Psoas muscle (tissue), 7 donors: ENCODE measurements at regions not wholly inside any gene's neighbourhood (a gene's known extent, or its start where the extent isn't known, plus 50 kb on each side); places are given as distances from the start of the nearest gene placed in this dataset.

Experiments used
- ATAC-seq, 4 donors: fragments of 200-7000 bp; cut with Tn5 transposase; one replicate each; pipeline ENCODE4 v1.9.1; 2020; ENCODE audit warnings: moderate library complexity in 3 of 4, mild to moderate bottlenecking in 2 of 4
- DNase-seq, 2 donors: peaks; one replicate each; pipeline ENCODE4 v3.0.0-alpha.2; 2020
- H3K27ac ChIP-seq: fragments of 200-600 bp; one replicate; pipeline ENCODE4 v1.8.0; 2022
- H3K27me3 ChIP-seq, 3 donors: fragments of 200-600 bp in 1 of 3; one replicate each; pipeline versions ENCODE4 v1.6.1 to v1.8.0; 2013 to 2022; ENCODE audit warnings: low read length in 2 of 3, mild to moderate bottlenecking in 2 of 3, moderate library complexity in 1 of 3; ENCODE audit not compliant: insufficient read depth in 3 of 3
- H3K36me3 ChIP-seq, 2 donors: fragments of 200-600 bp in 1 of 2; one replicate each; pipeline versions ENCODE4 v1.6.1 to v1.8.0; 2013 to 2022; ENCODE audit warnings: low read depth in 1 of 2, mild to moderate bottlenecking in 1 of 2, moderate library complexity in 1 of 2; ENCODE audit not compliant: insufficient read depth in 1 of 2
- H3K4me1 ChIP-seq: fragments of 200-600 bp; one replicate; pipeline ENCODE4 v1.8.0; 2022
- H3K4me3 ChIP-seq: fragments of 200-600 bp; one replicate; pipeline ENCODE4 v1.8.0; 2022; ENCODE audit warnings: mild to moderate bottlenecking
- H3K9me3 ChIP-seq: fragments of 200-600 bp; one replicate; pipeline ENCODE4 v1.8.0; 2022
- CTCF ChIP-seq: fragments of 200-600 bp; IDR thresholded peaks from one replicate; pipeline ENCODE4 v1.8.0; 2022; ENCODE audit warnings: antibody characterized with exemption
- WGBS, 3 donors: extraction: QIAGEN DNeasy Blood & Tissue Kit; methylation state at CpG; one replicate each; pipeline versions ENCODE4 v1.1.6 to v1.1.7; 2013; 5-methylcytosine and 5-hydroxymethylcytosine counted together
- intact Hi-C, 2 donors: fragments of 100-400 bp; cut with DNase I; formaldehyde crosslinking; loops; one replicate each; pipeline versions ENCODE4 v1.11.0 to v1.14.2; 2022
- donor health status: healthy with polysubstance abuse.
- donor health status: DM: no; HTN: no; CAD: no; lungs with moderate emphysema.
- donor health status: Bipolar disorder and iron deficiency.
- donor health status: healthy.
- donor health status: DM: yes; HTN: yes; CAD: no.
- donor health status: DM: no; HTN: no; CAD: no.
- donor health status: DM: yes; HTN: yes; CAD: no.

- DNase-seq: no peak
- intact Hi-C loops: no loop called here
- Histone ChIP-seq H3K4me3 (no peak overlapping the region), H3K27me3 (no peaks in the 10 kb centered on the region), H3K27ac (no peak overlapping the region), H3K9me3 (no peaks in the 10 kb centered on the region), H3K36me3 (no peaks in the 10 kb centered on the region), H3K4me1 (no peaks in the 10 kb centered on the region)
- ATAC-seq: no peak
- TF ChIP-seq CTCF: no peak
- 52 to 63% (median 62%) methylated on average over 3 of the region's 3 CpGs for WGBS, 3 donors
Measured at GRCh38 chr14:55964821-55965220, 153.4 kb upstream of the PELI2 start.

- Histone ChIP-seq H3K27me3 (no peaks in the 10 kb centered on the region), H3K4me3 (no peak overlapping the region), H3K9me3 (no peaks in the 10 kb centered on the region), H3K27ac (no peak overlapping the region), H3K4me1 (no peaks in the 10 kb centered on the region), H3K36me3 (no peaks in the 10 kb centered on the region)
- DNase-seq: no peak
- 72 to 83% (median 78%) methylated on average over 2 of the region's 2 CpGs for WGBS, 3 donors
- no peak for TF ChIP-seq CTCF
- intact Hi-C loops: no loop called here
- ATAC-seq: no peak
Measured at GRCh38 chr14:55965851-55966250, 152.4 kb upstream of the PELI2 start.

GRCh38 chr14:55968741-55969140 is 149.5 kb upstream of the PELI2 start:
- DNase-seq (no peak), ATAC-seq (no peak)
- intact Hi-C loops: no loop called here
- no peak for TF ChIP-seq CTCF
- Histone ChIP-seq H3K9me3 (no peaks in the 10 kb centered on the region), H3K4me1 (no peaks in the 10 kb centered on the region), H3K27ac (no peak overlapping the region), H3K36me3 (no peaks in the 10 kb centered on the region), H3K4me3 (no peak overlapping the region), H3K27me3 (no peaks in the 10 kb centered on the region)
- WGBS, 3 donors: 49 to 51% (median 51%) methylated on average over 3 of the region's 3 CpGs

- Histone ChIP-seq H3K9me3 (no peaks in the 10 kb centered on the region), H3K4me3 (no peak overlapping the region), H3K27me3 (no peaks in the 10 kb centered on the region), H3K27ac (no peak overlapping the region), H3K4me1 (no peaks in the 10 kb centered on the region), H3K36me3 (no peaks in the 10 kb centered on the region)
- 80 to 86% (median 85%) methylated on average over 4 of the region's 4 CpGs for WGBS, 3 donors
- no peak for ATAC-seq
- no peak for TF ChIP-seq CTCF
- intact Hi-C loops: no loop called here
- no peak for DNase-seq
Measured at GRCh38 chr14:55973285-55973800, 144.9 kb upstream of the PELI2 start.

- Histone ChIP-seq H3K27ac (no peak overlapping the region), H3K9me3 (no peaks in the 10 kb centered on the region), H3K27me3 (no peaks in the 10 kb centered on the region), H3K36me3 (no peaks in the 10 kb centered on the region), H3K4me1 (no peaks in the 10 kb centered on the region), H3K4me3 (no peak overlapping the region)
- intact Hi-C loops: no loop called here
- no peak for ATAC-seq
- no peak for TF ChIP-seq CTCF
- 76 to 81% (median 76%) methylated on average over 3 of the region's 3 CpGs for WGBS, 3 donors
- no peak for DNase-seq
Measured at GRCh38 chr14:55973911-55974630, 144.1 kb upstream of the PELI2 start.
